ENCODE measurements at regions not wholly inside any gene's neighbourhood (a gene's known extent, or its start where the extent isn't known, plus 50 kb on each side); places are given as distances from the start of the nearest gene placed in this dataset.

DNA sequence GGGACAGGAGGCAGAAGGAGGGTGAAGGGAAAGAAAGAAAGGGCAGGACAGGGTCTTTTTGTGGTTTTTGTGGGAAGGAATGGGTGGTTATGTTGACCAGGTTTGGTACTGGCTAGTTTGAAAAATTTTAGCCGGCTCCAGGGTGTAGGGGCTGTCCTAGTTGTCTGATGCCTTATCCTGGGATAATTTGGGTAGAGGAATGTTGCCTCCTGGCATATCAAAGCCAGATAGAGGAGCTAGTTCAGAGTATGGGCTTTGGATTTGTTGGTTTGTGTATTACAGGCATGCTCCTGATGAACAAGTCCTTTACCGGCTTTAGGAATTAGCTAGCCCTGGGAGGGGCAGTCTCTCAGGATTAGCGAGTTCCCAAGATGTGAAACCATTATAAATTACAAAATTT is 101.1 kb upstream of the LHCGR start:
- Histone ChIP-seq H2BK15ac (ENCODE audit: low read depth, low read length) (no peak overlapping the region), H3T11ph (ENCODE audit: low read length) (no peak overlapping the region), H3K4me1 (ENCODE audit: insufficient read depth, low read length) (no peaks in the 10 kb centered on the region), H2AFZ (ENCODE audit: low read length) (no peak overlapping the region), H3K18ac (ENCODE audit: insufficient read length, low read depth, low read length) (no peak overlapping the region), H3K27ac (ENCODE audit: insufficient read length, low read depth, low read length) (no peak overlapping the region), H2BK12ac (ENCODE audit: insufficient read length, low read depth, low read length) (no peak overlapping the region), H3K9ac (ENCODE audit: extremely low read depth, insufficient read length, low read length) (no peak overlapping the region), H2BK20ac (ENCODE audit: low read depth, low read length, poor library complexity, severe bottlenecking) (no peak overlapping the region), H4K5ac (ENCODE audit: insufficient read length, low read depth, low read length) (no peak overlapping the region), H3K9me3 (ENCODE audit: control insufficient read depth, low read depth, low read length) (no peaks in the 10 kb centered on the region), H2BK120ac (ENCODE audit: low read depth, low read length, poor library complexity, severe bottlenecking) (no peak overlapping the region), H3K4me2 (ENCODE audit: insufficient read depth, insufficient read length, low read length) (no peak overlapping the region), H3K4ac (ENCODE audit: low read depth, low read length) (no peak overlapping the region), H3K27me3 (ENCODE audit: insufficient read depth, low read length) (no peaks in the 10 kb centered on the region), H3K23me2 (ENCODE audit: insufficient read length, low read depth, low read length, poor library complexity, severe bottlenecking) (no peaks in the 10 kb centered on the region), H4K20me1 (ENCODE audit: control insufficient read depth, insufficient read depth, insufficient read length) (no peaks in the 10 kb centered on the region), H3K23ac (ENCODE audit: insufficient read length, low read depth, low read length) (no peak overlapping the region), H3K79me2 (ENCODE audit: insufficient read depth, low read length) (no peaks in the 10 kb centered on the region), H3K79me1 (ENCODE audit: insufficient read depth, low read depth, low read length, poor library complexity, severe bottlenecking) (no peaks in the 10 kb centered on the region), H4K91ac (ENCODE audit: insufficient read length, low read depth, low read length) (no peak overlapping the region), H2BK5ac (ENCODE audit: insufficient read length, low read length) (no peak overlapping the region), H4K8ac (replicated peaks; ENCODE audit: insufficient read length, low read depth, low read length) (no peak overlapping the region), H3K14ac (ENCODE audit: insufficient read depth, low read length) (no peak overlapping the region), H3K56ac (ENCODE audit: insufficient read length, low read depth, low read length) (no peak overlapping the region), H2AK5ac (ENCODE audit: insufficient read length, low read length) (no peak overlapping the region)
- H3K27me3 Mint-ChIP-seq (ENCODE audit: low read depth), result no peaks in the 10 kb centered on the region
- DNase-seq, result no peak
- no peaks in the 10 kb centered on the region for H3K9me3 Mint-ChIP-seq
- TF ChIP-seq, protein P1, sequence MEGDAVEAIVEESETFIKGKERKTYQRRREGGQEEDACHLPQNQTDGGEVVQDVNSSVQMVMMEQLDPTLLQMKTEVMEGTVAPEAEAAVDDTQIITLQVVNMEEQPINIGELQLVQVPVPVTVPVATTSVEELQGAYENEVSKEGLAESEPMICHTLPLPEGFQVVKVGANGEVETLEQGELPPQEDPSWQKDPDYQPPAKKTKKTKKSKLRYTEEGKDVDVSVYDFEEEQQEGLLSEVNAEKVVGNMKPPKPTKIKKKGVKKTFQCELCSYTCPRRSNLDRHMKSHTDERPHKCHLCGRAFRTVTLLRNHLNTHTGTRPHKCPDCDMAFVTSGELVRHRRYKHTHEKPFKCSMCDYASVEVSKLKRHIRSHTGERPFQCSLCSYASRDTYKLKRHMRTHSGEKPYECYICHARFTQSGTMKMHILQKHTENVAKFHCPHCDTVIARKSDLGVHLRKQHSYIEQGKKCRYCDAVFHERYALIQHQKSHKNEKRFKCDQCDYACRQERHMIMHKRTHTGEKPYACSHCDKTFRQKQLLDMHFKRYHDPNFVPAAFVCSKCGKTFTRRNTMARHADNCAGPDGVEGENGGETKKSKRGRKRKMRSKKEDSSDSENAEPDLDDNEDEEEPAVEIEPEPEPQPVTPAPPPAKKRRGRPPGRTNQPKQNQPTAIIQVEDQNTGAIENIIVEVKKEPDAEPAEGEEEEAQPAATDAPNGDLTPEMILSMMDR (conservative IDR thresholded peaks at IDR 0.05), result no peak
- H3K4me1 Mint-ChIP-seq, result no peaks in the 10 kb centered on the region; a peak in 2 of 4 replicates
- no peak overlapping the region for H3K27ac Mint-ChIP-seq
- no peaks in the 10 kb centered on the region; a peak in 1 of 7 replicates for H3K36me3 Mint-ChIP-seq (ENCODE audit: insufficient read depth in 1 of 3, low read depth in 3 of 3)
- no CpG with 5 or more reads among the region's 3 CpGs for WGBS (ENCODE audit: extremely low coverage, insufficient read length, low lambda C conversion rate)
- no peak overlapping the region for H3K4me3 Mint-ChIP-seq
